Stimulated activated CD8-positive, alpha-beta memory T cell treated with anti-CD3 and anti-CD28 coated beads, Interleukin-4, amount 100 ng/mL, for 24 hours (primary cell): ENCODE measurements at regions not wholly inside any gene's neighbourhood (a gene's known extent, or its start where the extent isn't known, plus 50 kb on each side); places are given as distances from the start of the nearest gene placed in this dataset.

Experiments used
- DNase-seq: peaks from one replicate; pipeline ENCODE4 v3.0.0-alpha.2; 2020; ENCODE audit warnings: low read depth

GRCh38 chr2:43055086-43055912 is 171.1 kb downstream of the ZFP36L2 start:
- DNase-seq = no peak

GRCh38 chr2:43054367-43054766 is 172.0 kb downstream of the ZFP36L2 start:
- DNase-seq = no peak

- DNase-seq = no peak
Observed at GRCh38 chr2:43052944-43053306, 173.5 kb downstream of the ZFP36L2 start.

GRCh38 chr2:43052204-43052943 is 174.0 kb downstream of the ZFP36L2 start:
- DNase-seq = no peak

- peak; percentile 9 for DNase-seq
Observed at GRCh38 chr2:43051338-43051737, 175.1 kb downstream of the ZFP36L2 start.

GRCh38 chr2:43050866-43051265 is 175.5 kb downstream of the ZFP36L2 start:
- no peak for DNase-seq

GRCh38 chr2:43049836-43050801 is 176.3 kb downstream of the ZFP36L2 start:
- DNase-seq = no peak

- DNase-seq = no peak
Observed at GRCh38 chr2:43047187-43047780, 179.1 kb downstream of the ZFP36L2 start.

- DNase-seq = no peak
Observed at GRCh38 chr2:43045866-43046265, 180.5 kb downstream of the ZFP36L2 start.

- DNase-seq = no peak
Observed at GRCh38 chr2:43044093-43044681, 182.2 kb downstream of the ZFP36L2 start.

GRCh38 chr2:43043553-43043870 is 182.9 kb downstream of the ZFP36L2 start:
- no peak for DNase-seq

- DNase-seq = no peak
Observed at GRCh38 chr2:43041661-43042360, 184.6 kb downstream of the ZFP36L2 start.

GRCh38 chr2:43041173-43041591 is 185.2 kb downstream of the ZFP36L2 start:
- no peak for DNase-seq

- no peak for DNase-seq
Observed at GRCh38 chr2:43040084-43040854, 186.1 kb downstream of the ZFP36L2 start.

GRCh38 chr2:43039376-43040080 is 186.9 kb downstream of the ZFP36L2 start:
- no peak for DNase-seq

GRCh38 chr2:43038696-43039094 is 187.7 kb downstream of the ZFP36L2 start:
- DNase-seq = no peak

GRCh38 chr2:43038034-43038695 is 188.2 kb downstream of the ZFP36L2 start:
- DNase-seq = no peak

- DNase-seq = no peak
Observed at GRCh38 chr2:43035922-43036321, 190.5 kb downstream of the ZFP36L2 start.

GRCh38 chr2:43034921-43035320 is 191.5 kb downstream of the ZFP36L2 start:
- DNase-seq = no peak
